ENCODE measurements at regions not wholly inside any gene's neighbourhood (a gene's known extent, or its start where the extent isn't known, plus 50 kb on each side); places are given as distances from the start of the nearest gene placed in this dataset.

- 81% methylated on average over 17 of the region's 17 CpGs for WGBS
- no peaks in the 10 kb centered on the region for H3K9me3 ChIP-seq (ENCODE audit: control insufficient read depth, low read length)
- H3K27me3 ChIP-seq (ENCODE audit: control insufficient read depth in 1 of 2, insufficient read depth in 1 of 2, low read length in 2 of 2) = no peaks in the 10 kb centered on the region
- no peaks in the 10 kb centered on the region for H3K36me3 ChIP-seq (ENCODE audit: control insufficient read depth in 1 of 2, insufficient read depth in 2 of 2, low read depth in 1 of 2, low read length in 2 of 2)
- no peak overlapping the region for H2BK12ac ChIP-seq (ENCODE audit: low read length in 2 of 2)
- no peak overlapping the region for H3K4ac ChIP-seq (ENCODE audit: low read depth in 1 of 2, low read length in 2 of 2)
- DNase-seq = no peak
- no peak overlapping the region for H3K4me3 ChIP-seq (ENCODE audit: insufficient read depth in 1 of 2, low read depth in 1 of 2, low read length in 2 of 2)
- no peaks in the 10 kb centered on the region for H3K4me1 ChIP-seq (ENCODE audit: control insufficient read depth, insufficient read depth, low read depth, low read length)
- no peak overlapping the region for H3K9ac ChIP-seq (ENCODE audit: low read length)
- H3K79me1 ChIP-seq (replicated peaks; ENCODE audit: low read length, poor library complexity, severe bottlenecking) = no peaks in the 10 kb centered on the region
- H3K23ac ChIP-seq (ENCODE audit: low read length in 2 of 2) = no peak overlapping the region
- H4K91ac ChIP-seq (ENCODE audit: low read length) = no peak overlapping the region
- H2BK15ac ChIP-seq (ENCODE audit: low read depth, poor library complexity, severe bottlenecking) = no peak overlapping the region
- no peak overlapping the region for H2AFZ ChIP-seq (ENCODE audit: low read depth, low read length)
- no peak overlapping the region for H2BK120ac ChIP-seq (ENCODE audit: low read depth, low read length)
- H4K8ac ChIP-seq (ENCODE audit: low read length) = no peak overlapping the region
- no peak overlapping the region for H3K14ac ChIP-seq (ENCODE audit: low read length in 2 of 2)
- no peak overlapping the region for H3K27ac ChIP-seq (ENCODE audit: low read length, poor library complexity, severe bottlenecking)
- H3K18ac ChIP-seq (ENCODE audit: low read depth in 1 of 2, low read length in 2 of 2) = no peak overlapping the region
- no peak overlapping the region for H2AK5ac ChIP-seq (ENCODE audit: low read length, severe bottlenecking)
- H2BK5ac ChIP-seq (ENCODE audit: low read depth, low read length, poor library complexity, severe bottlenecking) = no peak overlapping the region
- H3K4me2 ChIP-seq (ENCODE audit: low read length, poor library complexity, severe bottlenecking) = no peak overlapping the region
Measured at GRCh38 chr2:2732331-2733119, 401.4 kb upstream of the MYT1L start.

GRCh38 chr2:2731816-2732284, 400.8 kb upstream of the MYT1L start:
- no peak overlapping the region for H2BK120ac ChIP-seq (ENCODE audit: low read depth, low read length)
- no peak overlapping the region for H3K4ac ChIP-seq (ENCODE audit: low read depth in 1 of 2, low read length in 2 of 2)
- WGBS = 90% methylated on average over 18 of the region's 19 CpGs
- no peak overlapping the region for H4K8ac ChIP-seq (ENCODE audit: low read length)
- H3K18ac ChIP-seq (ENCODE audit: low read depth in 1 of 2, low read length in 2 of 2) = no peak overlapping the region
- H3K4me1 ChIP-seq (ENCODE audit: control insufficient read depth, insufficient read depth, low read depth, low read length) = no peaks in the 10 kb centered on the region
- H2BK15ac ChIP-seq (ENCODE audit: low read depth, poor library complexity, severe bottlenecking) = no peak overlapping the region
- H3K9ac ChIP-seq (ENCODE audit: low read length) = no peak overlapping the region
- no peak overlapping the region for H3K23ac ChIP-seq (ENCODE audit: low read length in 2 of 2)
- H2AK5ac ChIP-seq (ENCODE audit: low read length, severe bottlenecking) = no peak overlapping the region
- H3K36me3 ChIP-seq (ENCODE audit: control insufficient read depth in 1 of 2, insufficient read depth in 2 of 2, low read depth in 1 of 2, low read length in 2 of 2) = no peaks in the 10 kb centered on the region
- H3K14ac ChIP-seq (ENCODE audit: low read length in 2 of 2) = no peak overlapping the region
- H2BK12ac ChIP-seq (ENCODE audit: low read length in 2 of 2) = no peak overlapping the region
- no peak for DNase-seq
- no peak overlapping the region for H2BK5ac ChIP-seq (ENCODE audit: low read depth, low read length, poor library complexity, severe bottlenecking)
- no peaks in the 10 kb centered on the region for H3K27me3 ChIP-seq (ENCODE audit: control insufficient read depth in 1 of 2, insufficient read depth in 1 of 2, low read length in 2 of 2)
- no peak overlapping the region for H4K91ac ChIP-seq (ENCODE audit: low read length)
- no peak overlapping the region for H3K27ac ChIP-seq (ENCODE audit: low read length, poor library complexity, severe bottlenecking)
- no peak overlapping the region for H3K4me3 ChIP-seq (ENCODE audit: insufficient read depth in 1 of 2, low read depth in 1 of 2, low read length in 2 of 2)
- no peak overlapping the region for H2AFZ ChIP-seq (ENCODE audit: low read depth, low read length)
- H3K4me2 ChIP-seq (ENCODE audit: low read length, poor library complexity, severe bottlenecking) = no peak overlapping the region
- no peaks in the 10 kb centered on the region for H3K79me1 ChIP-seq (replicated peaks; ENCODE audit: low read length, poor library complexity, severe bottlenecking)
- no peaks in the 10 kb centered on the region for H3K9me3 ChIP-seq (ENCODE audit: control insufficient read depth, low read length)

DNA sequence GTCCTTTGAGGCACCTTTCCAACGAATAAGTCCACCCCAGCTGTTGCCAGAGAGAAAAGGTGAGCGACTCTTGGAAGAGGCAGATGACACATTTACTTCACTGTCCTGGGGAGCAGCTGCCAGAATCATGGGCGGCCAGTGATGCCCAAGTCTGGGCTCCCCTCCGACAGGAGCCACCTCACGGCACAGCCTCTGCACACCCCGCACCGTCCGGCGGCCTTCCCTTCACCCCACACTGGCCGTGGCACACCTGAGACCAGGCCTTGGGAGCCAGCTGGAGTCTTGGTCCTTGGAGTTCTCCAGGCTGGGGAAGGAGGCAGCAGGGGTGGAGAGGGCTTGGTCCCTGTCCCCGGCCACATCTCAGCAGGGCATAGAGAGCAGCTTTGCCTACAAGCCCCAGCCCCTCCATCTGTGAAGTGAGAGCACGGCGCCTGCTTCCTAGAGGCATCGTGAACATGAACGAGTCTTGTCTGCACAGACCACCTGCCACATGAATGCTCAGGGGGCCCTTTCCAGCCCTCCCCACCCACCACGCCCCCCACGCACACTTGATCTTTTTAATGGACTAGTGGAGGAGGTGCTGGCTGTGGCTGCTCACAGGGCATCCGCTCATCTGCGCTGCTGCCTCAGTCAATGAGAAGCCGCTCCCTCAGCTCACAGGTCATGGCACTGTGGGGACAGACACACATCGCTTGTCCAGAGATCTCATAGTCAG, 400.2 kb upstream of the MYT1L start:
- H3K14ac ChIP-seq (ENCODE audit: low read length in 2 of 2) = no peak overlapping the region
- no peak overlapping the region for H3K9ac ChIP-seq (ENCODE audit: low read length)
- no peak overlapping the region for H2BK120ac ChIP-seq (ENCODE audit: low read depth, low read length)
- H3K4me3 ChIP-seq (ENCODE audit: insufficient read depth in 1 of 2, low read depth in 1 of 2, low read length in 2 of 2) = no peak overlapping the region
- H3K27me3 ChIP-seq (ENCODE audit: control insufficient read depth in 1 of 2, insufficient read depth in 1 of 2, low read length in 2 of 2) = no peaks in the 10 kb centered on the region
- H2BK12ac ChIP-seq (ENCODE audit: low read length in 2 of 2) = no peak overlapping the region
- no peak overlapping the region for H3K27ac ChIP-seq (ENCODE audit: low read length, poor library complexity, severe bottlenecking)
- no peak for DNase-seq
- H2AFZ ChIP-seq (ENCODE audit: low read depth, low read length) = no peak overlapping the region
- H3K18ac ChIP-seq (ENCODE audit: low read depth in 1 of 2, low read length in 2 of 2) = no peak overlapping the region
- no peaks in the 10 kb centered on the region for H3K79me1 ChIP-seq (replicated peaks; ENCODE audit: low read length, poor library complexity, severe bottlenecking)
- H3K4ac ChIP-seq (ENCODE audit: low read depth in 1 of 2, low read length in 2 of 2) = no peak overlapping the region
- H2BK5ac ChIP-seq (ENCODE audit: low read depth, low read length, poor library complexity, severe bottlenecking) = no peak overlapping the region
- no peak overlapping the region for H2BK15ac ChIP-seq (ENCODE audit: low read depth, poor library complexity, severe bottlenecking)
- no peak overlapping the region for H3K23ac ChIP-seq (ENCODE audit: low read length in 2 of 2)
- no peaks in the 10 kb centered on the region for H3K36me3 ChIP-seq (ENCODE audit: control insufficient read depth in 1 of 2, insufficient read depth in 2 of 2, low read depth in 1 of 2, low read length in 2 of 2)
- no peak overlapping the region for H4K8ac ChIP-seq (ENCODE audit: low read length)
- no peak overlapping the region for H3K4me2 ChIP-seq (ENCODE audit: low read length, poor library complexity, severe bottlenecking)
- 84% methylated on average over 21 of the region's 21 CpGs for WGBS
- no peak overlapping the region for H2AK5ac ChIP-seq (ENCODE audit: low read length, severe bottlenecking)
- H3K9me3 ChIP-seq (ENCODE audit: control insufficient read depth, low read length) = no peaks in the 10 kb centered on the region
- no peaks in the 10 kb centered on the region for H3K4me1 ChIP-seq (ENCODE audit: control insufficient read depth, insufficient read depth, low read depth, low read length)
- no peak overlapping the region for H4K91ac ChIP-seq (ENCODE audit: low read length)

GRCh38 chr2:2730301-2730833, 399.3 kb upstream of the MYT1L start:
- H3K4me1 ChIP-seq (ENCODE audit: control insufficient read depth, insufficient read depth, low read depth, low read length) = no peaks in the 10 kb centered on the region
- DNase-seq = no peak
- no peak overlapping the region for H3K23ac ChIP-seq (ENCODE audit: low read length in 2 of 2)
- 87% methylated on average over 18 of the region's 18 CpGs for WGBS
- no peak overlapping the region for H3K4me2 ChIP-seq (ENCODE audit: low read length, poor library complexity, severe bottlenecking)
- H2AFZ ChIP-seq (ENCODE audit: low read depth, low read length) = no peak overlapping the region
- H2BK120ac ChIP-seq (ENCODE audit: low read depth, low read length) = no peak overlapping the region
- H2BK12ac ChIP-seq (ENCODE audit: low read length in 2 of 2) = no peak overlapping the region
- H3K79me1 ChIP-seq (replicated peaks; ENCODE audit: low read length, poor library complexity, severe bottlenecking) = no peaks in the 10 kb centered on the region
- H3K4ac ChIP-seq (ENCODE audit: low read depth in 1 of 2, low read length in 2 of 2) = no peak overlapping the region
- no peaks in the 10 kb centered on the region for H3K27me3 ChIP-seq (ENCODE audit: control insufficient read depth in 1 of 2, insufficient read depth in 1 of 2, low read length in 2 of 2)
- H3K14ac ChIP-seq (ENCODE audit: low read length in 2 of 2) = no peak overlapping the region
- H4K8ac ChIP-seq (ENCODE audit: low read length) = no peak overlapping the region
- H3K27ac ChIP-seq (ENCODE audit: low read length, poor library complexity, severe bottlenecking) = no peak overlapping the region
- no peak overlapping the region for H4K91ac ChIP-seq (ENCODE audit: low read length)
- no peak overlapping the region for H3K18ac ChIP-seq (ENCODE audit: low read depth in 1 of 2, low read length in 2 of 2)
- no peak overlapping the region for H3K9ac ChIP-seq (ENCODE audit: low read length)
- H2BK5ac ChIP-seq (ENCODE audit: low read depth, low read length, poor library complexity, severe bottlenecking) = no peak overlapping the region
- no peak overlapping the region for H3K4me3 ChIP-seq (ENCODE audit: insufficient read depth in 1 of 2, low read depth in 1 of 2, low read length in 2 of 2)
- H2BK15ac ChIP-seq (ENCODE audit: low read depth, poor library complexity, severe bottlenecking) = no peak overlapping the region
- no peaks in the 10 kb centered on the region for H3K9me3 ChIP-seq (ENCODE audit: control insufficient read depth, low read length)
- no peaks in the 10 kb centered on the region for H3K36me3 ChIP-seq (ENCODE audit: control insufficient read depth in 1 of 2, insufficient read depth in 2 of 2, low read depth in 1 of 2, low read length in 2 of 2)
- no peak overlapping the region for H2AK5ac ChIP-seq (ENCODE audit: low read length, severe bottlenecking)

Data from mesenchymal stem cell (in vitro differentiated cells and primary cell).